ENCODE measurements at regions not wholly inside any gene's neighbourhood (a gene's known extent, or its start where the extent isn't known, plus 50 kb on each side); places are given as distances from the start of the nearest gene placed in this dataset.
"Not testable (repeated sequence)": the region's sequence is repeated elsewhere in the genome, so short reads cannot be mapped to it uniquely, and the experiment has no call there.

DNA sequence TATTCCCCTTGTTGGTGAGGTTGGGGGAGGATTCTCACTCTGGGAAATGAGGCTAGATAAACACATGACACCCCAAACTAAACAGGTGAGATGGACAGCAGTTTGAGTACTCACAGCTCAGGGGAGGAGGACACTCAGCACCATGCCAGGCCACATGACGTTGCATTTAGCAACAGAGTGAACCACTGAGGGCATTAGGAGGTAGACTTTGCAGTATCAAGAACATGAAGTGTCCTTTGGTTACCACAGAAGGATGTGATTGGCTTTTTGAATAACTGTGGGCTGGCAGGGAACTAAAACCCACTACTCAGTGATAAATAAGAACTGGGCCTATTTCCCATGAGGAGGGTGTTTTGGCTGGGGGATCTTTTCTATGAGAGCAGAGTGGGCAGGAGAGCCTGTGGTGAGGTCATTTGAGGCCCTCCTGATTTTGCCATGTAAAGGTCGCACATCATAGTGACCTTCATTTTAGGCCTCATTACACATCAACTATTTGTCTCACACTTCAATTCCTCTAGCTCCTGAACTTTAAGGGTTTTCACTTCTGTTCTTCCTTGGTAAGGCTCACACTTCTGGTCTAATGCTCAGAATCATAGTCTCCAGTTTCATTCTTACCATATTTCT is 89.8 kb upstream of the PRKD1 start:
- no peaks in the 10 kb centered on the region for H3K27me3 ChIP-seq (ENCODE audit: control insufficient read depth, insufficient read depth)
- ATAC-seq, result no peak
- intact Hi-C loops (cut with DNase I), result no loop called here
- no peaks in the 10 kb centered on the region for H3K4me1 ChIP-seq (ENCODE audit: control insufficient read depth, insufficient read depth, low read length)
- no peak overlapping the region for H3K27ac ChIP-seq (ENCODE audit: low read length)
- no peak overlapping the region for H3K4me3 ChIP-seq (ENCODE audit: low read length)
- no peak for DNase-seq
- H3K9me3 ChIP-seq (ENCODE audit: control insufficient read depth, low read length), result no peaks in the 10 kb centered on the region
- WGBS, result 85% methylated on average over 2 of the region's 2 CpGs

DNA sequence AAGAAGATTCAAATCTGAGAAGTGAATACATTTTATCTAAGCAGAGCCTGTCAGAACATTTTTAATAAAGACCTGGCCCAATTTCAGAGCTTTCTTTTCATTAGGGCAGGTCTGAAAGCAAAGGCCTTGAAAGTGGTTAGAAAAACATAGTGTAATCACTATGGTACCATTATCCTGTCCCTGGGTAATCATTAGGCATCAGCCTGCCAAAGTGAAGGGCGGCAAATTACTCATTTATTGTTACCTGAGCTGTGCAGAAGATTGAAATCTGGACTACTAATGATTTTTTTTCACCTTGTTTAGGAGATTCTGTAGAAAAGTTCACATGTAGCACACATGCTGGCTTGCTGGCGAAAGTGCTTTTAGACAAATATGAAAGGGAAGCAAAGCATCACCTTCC is 92.6 kb upstream of the PRKD1 start:
- no peaks in the 10 kb centered on the region for H3K9me3 ChIP-seq (ENCODE audit: control insufficient read depth, low read length)
- H3K27me3 ChIP-seq (ENCODE audit: control insufficient read depth, insufficient read depth), result no peaks in the 10 kb centered on the region
- no peaks in the 10 kb centered on the region for H3K4me1 ChIP-seq (ENCODE audit: control insufficient read depth, insufficient read depth, low read length)
- no peak overlapping the region for H3K4me3 ChIP-seq (ENCODE audit: low read length)
- no peak for ATAC-seq
- H3K27ac ChIP-seq (ENCODE audit: low read length), result no peak overlapping the region
- 64% methylated on average over 2 of the region's 2 CpGs for WGBS
- intact Hi-C loops (cut with DNase I), result no loop called here
- no peak for DNase-seq

DNA sequence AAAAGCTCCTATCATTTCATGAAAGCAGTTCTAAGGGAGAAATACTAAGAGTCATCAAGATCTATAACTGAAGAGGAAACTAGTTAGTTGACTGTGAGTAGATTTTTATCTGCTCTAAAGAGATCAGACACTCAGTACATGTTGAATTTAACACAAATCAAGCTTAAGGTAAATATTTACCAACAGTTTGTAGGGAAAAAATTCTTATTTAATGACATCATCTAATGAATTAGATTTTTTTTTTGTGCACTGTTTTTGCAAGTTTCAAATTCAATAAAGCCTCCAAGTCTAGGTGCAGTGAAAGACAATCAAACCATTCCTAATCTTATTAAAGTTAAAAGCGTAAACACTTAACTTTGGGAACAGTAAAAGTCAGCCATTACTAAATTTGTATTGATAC is 93.0 kb upstream of the PRKD1 start:
- H3K9me3 ChIP-seq (ENCODE audit: control insufficient read depth, low read length), result no peaks in the 10 kb centered on the region
- H3K4me3 ChIP-seq (ENCODE audit: low read length), result no peak overlapping the region
- DNase-seq (no peak), ATAC-seq (no peak)
- 97% methylated on average over 1 of the region's 1 CpG for WGBS
- no peaks in the 10 kb centered on the region for H3K27me3 ChIP-seq (ENCODE audit: control insufficient read depth, insufficient read depth)
- intact Hi-C loops (cut with DNase I), result no loop called here
- H3K27ac ChIP-seq (ENCODE audit: low read length), result no peak overlapping the region
- no peaks in the 10 kb centered on the region for H3K4me1 ChIP-seq (ENCODE audit: control insufficient read depth, insufficient read depth, low read length)

DNA sequence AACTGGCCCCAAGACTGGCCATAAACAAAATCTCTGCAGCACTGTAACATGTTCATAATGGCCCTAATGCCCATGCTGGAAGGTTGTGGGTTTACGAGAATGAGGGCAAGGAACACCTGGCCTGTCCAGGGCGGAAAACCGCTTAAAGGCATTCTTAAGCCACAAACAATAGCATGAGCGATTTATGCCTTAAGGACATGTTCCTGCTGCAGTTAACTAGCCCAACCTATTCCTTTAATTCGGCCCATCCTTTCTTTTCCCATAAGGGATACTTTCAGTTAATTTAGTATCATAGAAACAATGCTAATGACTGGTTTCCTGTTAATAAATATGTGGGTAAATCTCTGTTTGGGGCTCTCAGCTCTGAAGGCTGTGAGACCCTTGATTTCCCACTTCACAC is 95.7 kb upstream of the PRKD1 start:
- intact Hi-C loops (cut with DNase I); H3K4me3 ChIP-seq (ENCODE audit: low read length); H3K9me3 ChIP-seq (ENCODE audit: control insufficient read depth, low read length); H3K27ac ChIP-seq (ENCODE audit: low read length); H3K27me3 ChIP-seq (ENCODE audit: control insufficient read depth, insufficient read depth); H3K4me1 ChIP-seq (ENCODE audit: control insufficient read depth, insufficient read depth, low read length); DNase-seq; ATAC-seq: not testable (repeated sequence)
- 92% methylated on average over 5 of the region's 5 CpGs for WGBS

DNA sequence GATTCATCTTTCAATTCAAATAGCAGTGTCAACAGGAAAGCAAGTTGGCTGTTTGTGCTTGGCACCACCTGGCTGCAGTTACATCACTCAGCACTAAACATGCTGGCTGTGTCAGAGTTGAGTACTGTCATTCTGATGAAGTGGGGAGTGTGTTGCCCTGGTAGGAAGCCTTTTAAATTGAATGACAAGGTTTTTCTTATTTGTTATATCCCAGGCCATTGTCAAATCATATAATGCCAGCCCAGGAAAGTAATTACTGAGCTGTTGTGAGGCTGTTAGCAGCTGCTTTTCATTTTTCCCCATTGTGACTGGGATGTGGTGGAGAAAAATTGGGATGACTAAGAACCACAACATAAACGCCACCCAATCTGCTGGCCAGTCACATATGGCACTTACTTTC is 106.5 kb upstream of the PRKD1 start:
- no peak overlapping the region for H3K27ac ChIP-seq (ENCODE audit: low read length)
- WGBS, result 69% methylated on average over 1 of the region's 1 CpG
- no peaks in the 10 kb centered on the region for H3K27me3 ChIP-seq (ENCODE audit: control insufficient read depth, insufficient read depth)
- no peak overlapping the region for H3K4me3 ChIP-seq (ENCODE audit: low read length)
- H3K4me1 ChIP-seq (ENCODE audit: control insufficient read depth, insufficient read depth, low read length), result no peaks in the 10 kb centered on the region
- no peaks in the 10 kb centered on the region for H3K9me3 ChIP-seq (ENCODE audit: control insufficient read depth, low read length)
- DNase-seq (no peak), ATAC-seq (no peak)
- intact Hi-C loops (cut with DNase I), result no loop called here

DNA sequence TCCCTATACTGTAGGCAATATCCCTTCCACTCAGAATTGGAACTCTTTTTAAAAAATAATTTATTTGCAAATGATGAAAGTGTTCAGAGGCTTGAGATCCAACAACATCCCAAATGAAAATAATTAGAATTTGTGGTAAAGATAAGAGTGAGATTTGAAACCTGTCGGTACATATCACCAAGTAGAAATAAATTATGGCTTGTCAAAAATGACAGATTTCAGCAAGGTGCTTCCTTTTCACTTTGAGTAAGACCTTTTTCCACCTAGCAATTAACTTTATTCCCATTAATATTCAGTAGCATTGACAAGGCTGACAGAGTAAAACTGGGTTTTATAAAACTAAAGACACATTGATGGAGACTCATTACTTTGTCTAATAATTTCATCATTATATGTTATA is 107.7 kb upstream of the PRKD1 start:
- Histone ChIP-seq H3K4me3 (ENCODE audit: low read length) (no peak overlapping the region), H3K27me3 (ENCODE audit: control insufficient read depth, insufficient read depth) (no peaks in the 10 kb centered on the region), H3K9me3 (ENCODE audit: control insufficient read depth, low read length) (no peaks in the 10 kb centered on the region), H3K4me1 (ENCODE audit: control insufficient read depth, insufficient read depth, low read length) (no peaks in the 10 kb centered on the region), H3K27ac (ENCODE audit: low read length) (no peak overlapping the region)
- no peak for ATAC-seq
- WGBS, result 69% methylated on average over 1 of the region's 1 CpG
- intact Hi-C loops (cut with DNase I), result no loop called here
- no peak for DNase-seq

DNA sequence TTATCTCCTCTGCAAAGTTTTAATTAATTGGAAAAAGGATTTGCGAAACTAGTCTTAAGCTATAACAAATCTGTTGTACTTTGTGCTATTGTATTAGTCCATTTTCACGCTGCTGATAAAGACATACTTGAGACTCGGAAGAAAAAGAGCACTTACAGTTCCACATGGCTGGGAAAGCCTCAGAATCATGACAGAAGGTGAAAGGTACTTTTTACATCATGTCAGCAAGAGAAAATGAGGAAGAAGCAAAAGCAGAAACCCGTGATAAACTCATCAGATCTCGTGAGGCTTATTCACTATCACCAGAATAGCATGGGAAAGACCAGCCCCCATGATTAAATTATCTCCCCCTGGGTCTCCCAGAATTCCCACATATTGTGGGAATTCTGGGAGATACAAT is 118.1 kb upstream of the PRKD1 start:
- intact Hi-C loops (cut with DNase I), result no loop called here
- Histone ChIP-seq H3K9me3 (ENCODE audit: control insufficient read depth, low read length) (no peaks in the 10 kb centered on the region), H3K27ac (ENCODE audit: low read length) (no peak overlapping the region), H3K4me3 (ENCODE audit: low read length) (no peak overlapping the region), H3K4me1 (ENCODE audit: control insufficient read depth, insufficient read depth, low read length) (no peaks in the 10 kb centered on the region), H3K27me3 (ENCODE audit: control insufficient read depth, insufficient read depth) (no peaks in the 10 kb centered on the region)
- ATAC-seq, result no peak
- no peak for DNase-seq
- 57% methylated on average over 5 of the region's 5 CpGs for WGBS

DNA sequence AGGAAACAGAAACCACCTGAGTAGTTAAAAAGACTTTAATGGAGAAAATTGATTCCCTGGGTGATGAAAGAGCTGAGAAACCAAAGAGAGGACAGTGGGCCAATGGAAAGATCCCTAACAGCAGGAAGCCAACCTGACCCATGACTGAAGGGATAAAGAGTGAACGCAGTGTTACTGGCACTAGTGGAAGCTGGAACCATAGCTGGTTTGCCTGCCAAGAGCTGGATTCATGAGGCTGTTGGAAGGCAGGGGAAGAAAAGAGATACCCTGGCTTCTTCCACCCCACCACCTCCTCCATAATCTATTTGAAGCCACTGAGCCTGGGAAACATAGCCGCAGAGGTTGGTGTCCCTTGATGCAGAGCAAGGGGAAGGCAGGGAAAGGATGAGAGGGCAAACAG is 125.5 kb upstream of the PRKD1 start:
- H3K4me3 ChIP-seq (ENCODE audit: low read length), result no peak overlapping the region

DNA sequence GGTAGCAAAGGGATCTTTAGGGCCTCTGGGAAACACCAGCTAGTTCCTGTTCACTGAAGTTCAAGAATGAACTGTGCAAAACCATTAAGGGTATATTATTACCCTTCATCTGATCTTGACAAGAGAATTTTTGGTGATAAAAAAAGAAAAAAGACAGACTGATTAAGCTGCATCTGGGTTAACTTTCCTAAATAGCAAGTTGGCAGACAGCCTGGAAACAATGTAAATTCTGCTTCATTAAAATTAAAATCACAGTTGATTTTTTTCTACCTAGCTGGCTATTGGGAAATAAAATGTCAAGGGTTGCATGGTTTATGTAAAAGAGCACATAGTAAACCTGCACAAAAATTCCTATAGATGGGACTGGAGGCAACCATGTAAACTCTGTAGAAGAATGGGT is 126.6 kb upstream of the PRKD1 start:
- Histone ChIP-seq H3K27me3 (ENCODE audit: control insufficient read depth, insufficient read depth) (no peaks in the 10 kb centered on the region), H3K9me3 (ENCODE audit: control insufficient read depth, low read length) (no peaks in the 10 kb centered on the region), H3K27ac (ENCODE audit: low read length) (no peak overlapping the region), H3K4me3 (ENCODE audit: low read length) (no peak overlapping the region), H3K4me1 (ENCODE audit: control insufficient read depth, insufficient read depth, low read length) (peaks cover 1% of the 10 kb centered on the region)
- no peak for DNase-seq
- intact Hi-C loops (cut with DNase I), result no loop called here
- ATAC-seq, result no peak

More for the DNA sequence above, 125.5 kb upstream of the PRKD1 start:
- WGBS, result 77% methylated on average over 2 of the region's 2 CpGs
- intact Hi-C loops (cut with DNase I), result no loop called here
- peaks cover 1% of the 10 kb centered on the region for H3K4me1 ChIP-seq (ENCODE audit: control insufficient read depth, insufficient read depth, low read length)
- DNase-seq (no peak), ATAC-seq (no peak)
- H3K9me3 ChIP-seq (ENCODE audit: control insufficient read depth, low read length), result no peaks in the 10 kb centered on the region
- no peaks in the 10 kb centered on the region for H3K27me3 ChIP-seq (ENCODE audit: control insufficient read depth, insufficient read depth)
- no peak overlapping the region for H3K27ac ChIP-seq (ENCODE audit: low read length)

DNA sequence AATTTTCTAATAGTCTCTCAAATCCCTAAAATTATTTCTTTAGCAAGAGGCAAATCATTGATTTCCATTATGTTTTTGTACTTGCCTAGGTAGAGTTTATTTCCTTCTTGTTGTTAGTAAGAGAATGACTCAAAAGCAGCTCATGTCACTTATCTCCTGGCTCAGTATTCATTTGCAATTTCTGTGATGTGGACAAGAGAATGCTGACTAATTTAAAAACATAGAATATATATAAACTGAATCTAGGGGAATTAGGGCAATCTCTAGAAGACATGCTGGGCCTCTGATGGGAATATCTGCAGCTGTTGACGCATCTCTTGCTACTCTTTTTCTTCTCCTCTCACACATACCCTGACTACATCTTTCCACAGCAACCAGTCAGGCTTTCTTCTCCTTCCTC is 130.8 kb upstream of the PRKD1 start:
- ATAC-seq, result no peak
- no peaks in the 10 kb centered on the region for H3K4me1 ChIP-seq (ENCODE audit: control insufficient read depth, insufficient read depth, low read length)
- no peak overlapping the region for H3K4me3 ChIP-seq (ENCODE audit: low read length)
- no peak for DNase-seq
- intact Hi-C loops (cut with DNase I), result no loop called here
- WGBS, result 78% methylated on average over 1 of the region's 1 CpG
- H3K27me3 ChIP-seq (ENCODE audit: control insufficient read depth, insufficient read depth), result no peaks in the 10 kb centered on the region
- H3K9me3 ChIP-seq (ENCODE audit: control insufficient read depth, low read length), result no peaks in the 10 kb centered on the region
- no peak overlapping the region for H3K27ac ChIP-seq (ENCODE audit: low read length)

DNA sequence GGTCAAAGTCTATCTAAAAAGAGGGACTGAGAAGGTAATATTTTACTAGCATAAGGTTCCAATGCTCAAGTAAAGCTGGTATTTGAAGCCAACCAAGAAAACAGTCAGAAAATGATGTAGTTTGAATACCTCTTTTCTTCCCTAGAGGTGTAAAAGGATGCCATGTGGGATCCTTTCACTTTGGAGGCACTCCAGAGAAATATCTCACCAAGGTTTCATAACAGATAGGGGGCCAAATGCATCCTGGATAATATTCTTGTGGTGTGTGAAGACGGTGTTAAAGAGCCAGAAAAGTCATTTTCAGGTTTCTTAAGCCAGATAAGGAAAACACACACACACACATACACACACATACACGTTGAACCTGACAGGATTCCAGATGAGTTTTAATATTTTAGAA is 136.1 kb upstream of the PRKD1 start:
- H3K9me3 ChIP-seq (ENCODE audit: control insufficient read depth, low read length), result no peaks in the 10 kb centered on the region
- no peaks in the 10 kb centered on the region for H3K4me1 ChIP-seq (ENCODE audit: control insufficient read depth, insufficient read depth, low read length)
- H3K27ac ChIP-seq (ENCODE audit: low read length), result no peak overlapping the region
- ATAC-seq (no peak), DNase-seq (no peak)
- 57% methylated on average over 2 of the region's 2 CpGs for WGBS
- intact Hi-C loops (cut with DNase I), result no loop called here
- H3K27me3 ChIP-seq (ENCODE audit: control insufficient read depth, insufficient read depth), result no peaks in the 10 kb centered on the region
- H3K4me3 ChIP-seq (ENCODE audit: low read length), result no peak overlapping the region

DNA sequence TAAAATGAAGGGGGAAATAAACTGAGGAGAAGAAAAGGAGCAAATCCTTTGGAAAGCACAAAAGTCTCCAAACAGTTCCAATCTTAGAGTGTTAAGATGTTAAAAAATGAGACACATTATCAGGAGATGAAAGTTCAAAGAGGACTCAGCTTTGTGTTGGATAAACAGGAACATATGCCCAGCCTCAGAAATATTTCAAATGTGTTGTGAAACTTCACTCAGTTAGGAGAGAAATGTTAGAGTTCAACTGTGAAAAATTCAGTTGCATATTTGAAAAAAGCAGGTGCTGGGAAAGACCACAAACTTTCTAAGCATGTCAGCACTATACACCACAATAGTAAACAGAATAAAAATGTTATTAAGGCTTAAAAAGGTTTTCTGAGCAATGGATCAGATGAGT is 136.8 kb upstream of the PRKD1 start:
- no peak overlapping the region for H3K27ac ChIP-seq (ENCODE audit: low read length)
- H3K4me1 ChIP-seq (ENCODE audit: control insufficient read depth, insufficient read depth, low read length), result no peaks in the 10 kb centered on the region
- DNase-seq (no peak), ATAC-seq (no peak)
- no peaks in the 10 kb centered on the region for H3K27me3 ChIP-seq (ENCODE audit: control insufficient read depth, insufficient read depth)
- intact Hi-C loops (cut with DNase I), result no loop called here
- no peak overlapping the region for H3K4me3 ChIP-seq (ENCODE audit: low read length)
- no peaks in the 10 kb centered on the region for H3K9me3 ChIP-seq (ENCODE audit: control insufficient read depth, low read length)
